Renal cortical epithelial cell (primary cell): ENCODE measurements at regions not wholly inside any gene's neighbourhood (a gene's known extent, or its start where the extent isn't known, plus 50 kb on each side); places are given as distances from the start of the nearest gene placed in this dataset.
"Not testable (repeated sequence)": the region's sequence is repeated elsewhere in the genome, so short reads cannot be mapped to it uniquely, and the experiment has no call there.

ENCODE experiments used
- DNase-seq: peaks from one replicate; pipeline ENCODE4 v3.0.0-alpha.2; 2011; ENCODE audit warnings: low read depth

DNA sequence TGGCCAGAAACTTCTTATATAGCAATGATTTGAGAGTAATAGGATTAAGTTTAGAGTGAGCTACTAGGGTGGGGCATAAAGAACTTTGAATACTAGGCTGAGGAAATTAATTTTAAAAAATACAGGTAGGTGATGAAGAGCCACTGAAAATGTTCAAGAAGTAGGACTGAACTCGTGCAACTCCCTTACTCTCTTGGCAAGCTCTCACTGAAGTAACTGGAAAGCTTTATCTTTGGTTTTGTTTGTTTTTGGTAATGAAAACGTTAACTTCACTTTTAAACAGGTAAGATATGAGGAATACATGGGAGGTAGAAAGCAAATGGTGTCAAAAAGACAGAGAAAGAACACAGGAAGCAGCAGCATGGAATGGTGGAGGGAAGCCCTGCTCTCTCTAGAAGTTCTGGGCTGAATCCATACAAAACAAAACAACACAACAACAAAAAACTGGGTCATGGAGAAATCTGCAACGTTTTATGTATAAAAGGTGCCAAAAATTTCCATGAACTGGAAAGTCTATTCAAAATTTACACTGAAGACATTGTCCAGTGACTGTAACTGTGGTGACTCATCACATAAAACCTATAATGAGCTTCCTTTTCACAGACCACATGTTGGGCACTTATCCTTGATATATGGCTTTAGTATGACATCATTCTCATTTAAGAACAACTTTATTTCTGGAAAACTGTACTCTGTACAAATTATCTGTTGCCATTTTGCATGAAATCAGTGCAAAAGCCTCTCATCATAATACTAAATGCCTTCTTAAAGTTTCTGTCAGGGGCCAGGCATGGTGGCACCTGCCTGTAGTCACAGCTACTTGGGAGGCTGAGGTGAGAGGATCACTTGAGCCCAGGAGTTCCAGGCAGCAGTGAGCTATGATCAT lies 91.2 kb upstream of the CHD1 start:
- DNase-seq, result peak; percentile 96

DNA sequence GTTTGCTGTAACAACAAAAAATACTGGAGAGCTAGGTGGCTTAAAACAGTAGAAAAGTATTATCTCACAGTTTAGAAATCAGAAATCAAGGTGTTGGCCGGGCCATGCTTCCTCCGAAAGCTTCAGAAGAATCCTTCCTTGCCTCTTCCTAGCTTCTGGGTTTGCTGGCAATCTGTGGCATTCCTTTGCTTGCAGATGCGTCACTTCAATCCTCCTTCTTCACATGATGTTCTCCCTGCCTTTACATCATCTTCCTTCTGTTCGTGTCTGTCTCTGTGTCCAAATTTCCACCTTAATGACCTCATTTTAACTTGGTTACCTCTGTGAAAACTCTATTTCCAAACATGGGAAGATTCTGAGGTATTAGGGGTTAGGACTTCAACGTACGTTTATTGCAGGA lies 90.4 kb upstream of the CHD1 start:
- no peak for DNase-seq

DNA sequence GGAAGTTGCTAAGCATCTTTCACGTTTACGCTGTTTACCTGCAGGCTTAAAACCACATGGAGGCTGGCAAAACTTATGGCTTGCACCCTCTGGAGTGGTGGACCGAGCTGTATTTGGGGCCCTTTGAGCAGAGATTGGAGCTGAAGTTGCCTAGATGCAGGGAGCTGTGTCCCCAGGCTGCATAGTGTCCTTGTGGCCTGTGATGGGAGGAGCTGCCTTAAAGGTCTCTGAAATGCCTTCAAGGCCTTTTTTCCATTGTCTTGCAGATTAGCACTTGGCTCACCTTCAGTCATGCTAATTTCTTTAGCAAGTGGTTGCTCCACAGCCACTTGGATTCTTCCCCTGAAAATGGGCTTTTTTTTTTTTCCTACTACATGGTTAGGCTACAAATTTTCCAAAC lies 81.5 kb upstream of the CHD1 start:
- no peak for DNase-seq

DNA sequence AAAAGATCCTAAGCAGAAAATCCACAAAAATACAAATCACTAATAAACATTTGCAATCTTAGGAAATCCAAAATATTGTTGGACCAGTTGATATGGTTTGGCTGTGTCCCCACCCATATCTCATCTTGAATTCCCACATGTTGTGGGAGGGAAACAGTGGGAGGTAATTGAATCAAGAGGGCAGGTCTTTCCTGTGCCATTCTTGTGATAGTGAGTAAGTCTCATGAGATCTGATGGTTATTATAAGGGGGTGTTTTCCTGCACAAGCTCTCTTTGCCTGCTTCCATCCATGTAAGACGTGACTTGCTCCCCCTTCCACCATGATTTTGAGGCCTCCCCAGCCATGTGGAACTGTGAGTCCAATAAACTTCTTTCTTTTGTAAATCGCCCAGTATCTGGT lies 79.2 kb upstream of the CHD1 start:
- not testable (repeated sequence) for DNase-seq

DNA sequence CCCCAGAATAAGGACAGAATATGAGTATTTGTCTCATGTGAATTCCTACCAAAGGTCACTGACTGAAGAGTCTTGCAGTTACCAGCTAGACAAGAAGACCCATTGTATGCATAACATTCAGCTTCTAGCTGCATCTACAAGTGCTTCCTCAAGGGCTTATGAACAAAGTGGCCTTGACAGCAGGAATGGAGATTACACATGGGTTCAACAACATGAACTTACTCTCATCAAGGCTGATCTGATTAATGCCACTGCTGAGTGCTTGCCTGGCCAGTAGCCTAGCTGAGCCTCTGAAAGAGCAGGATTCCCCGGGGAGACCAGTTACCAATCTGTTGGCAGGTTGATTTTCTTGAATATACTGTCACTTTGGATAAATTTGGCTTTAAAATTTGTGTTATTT lies 76.7 kb upstream of the CHD1 start:
- no peak for DNase-seq

DNA sequence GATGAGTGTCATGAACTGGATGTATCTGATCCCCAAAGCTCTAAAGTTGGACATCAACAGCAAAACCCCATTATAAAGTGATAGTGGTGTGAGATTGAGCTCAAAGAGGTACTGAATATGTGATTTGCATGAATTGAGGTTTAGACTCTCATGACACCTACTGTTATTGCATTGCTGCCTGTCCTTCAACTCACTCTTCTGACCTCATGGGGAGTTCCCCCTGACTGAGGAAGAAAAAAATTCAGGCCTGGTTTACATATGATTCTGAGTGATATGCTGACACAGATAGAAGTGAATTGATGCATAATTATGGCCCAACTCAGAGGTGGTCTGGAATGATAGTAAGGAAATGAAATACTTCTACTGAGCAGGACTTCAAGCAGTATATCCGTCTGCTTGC lies 76.2 kb upstream of the CHD1 start:
- DNase-seq, result no peak

DNA sequence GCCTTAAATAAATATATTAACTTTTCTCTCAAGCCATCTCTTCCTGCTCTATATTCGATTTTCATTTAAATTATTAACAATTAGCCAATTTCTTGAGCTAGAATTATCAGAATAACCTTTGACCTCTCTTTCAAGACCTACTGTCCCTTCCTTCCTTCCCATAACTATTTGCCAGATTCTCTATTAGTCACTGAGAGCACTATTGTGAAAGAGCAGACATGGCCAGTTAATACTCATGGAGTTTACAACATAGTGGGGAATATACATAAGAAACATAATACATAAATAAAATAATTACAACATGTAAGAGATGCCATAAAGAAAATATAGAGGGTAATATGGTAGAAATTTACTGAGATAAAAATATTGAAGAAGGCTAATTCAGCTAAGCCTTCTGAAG lies 72.1 kb upstream of the CHD1 start:
- peak; percentile 62 for DNase-seq

DNA sequence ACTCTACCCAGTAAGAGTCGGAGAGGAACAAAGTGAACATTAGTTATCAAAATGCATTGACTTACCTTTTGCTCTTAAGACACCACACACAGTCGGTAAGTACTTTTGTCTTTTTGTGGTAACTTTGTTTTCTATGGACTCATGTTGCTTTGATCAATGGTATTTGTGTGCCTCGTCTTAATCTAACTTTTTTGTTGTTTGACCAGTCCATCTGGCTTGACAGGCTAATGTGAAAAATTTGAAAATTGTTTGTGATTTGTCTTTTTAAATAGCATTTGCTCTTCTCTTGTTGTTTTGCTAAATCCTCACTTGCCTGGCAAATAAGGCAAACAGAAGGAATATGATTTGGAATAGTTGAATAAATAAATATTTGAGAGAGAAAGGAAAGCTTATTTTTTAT lies 71.4 kb upstream of the CHD1 start:
- DNase-seq, result no peak

DNA sequence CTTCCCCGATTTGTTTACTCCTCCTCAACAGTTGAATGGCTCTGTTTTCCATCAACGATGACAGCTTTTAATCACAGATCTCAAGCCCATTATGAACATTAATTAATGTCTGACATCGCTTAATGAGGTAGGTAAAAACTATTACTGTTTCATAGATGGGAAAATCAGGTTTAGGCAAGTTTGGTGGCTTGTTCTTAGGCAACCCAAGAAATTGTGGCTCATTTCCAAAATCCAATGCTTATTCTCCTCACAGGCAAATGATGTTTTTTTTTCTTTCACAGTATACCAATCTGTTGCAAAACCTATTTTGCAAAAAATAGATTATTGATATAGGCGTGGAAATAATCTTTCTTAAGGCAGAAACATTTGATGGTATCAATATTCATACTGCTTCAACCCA lies 70.8 kb upstream of the CHD1 start:
- peak; percentile 14 for DNase-seq

DNA sequence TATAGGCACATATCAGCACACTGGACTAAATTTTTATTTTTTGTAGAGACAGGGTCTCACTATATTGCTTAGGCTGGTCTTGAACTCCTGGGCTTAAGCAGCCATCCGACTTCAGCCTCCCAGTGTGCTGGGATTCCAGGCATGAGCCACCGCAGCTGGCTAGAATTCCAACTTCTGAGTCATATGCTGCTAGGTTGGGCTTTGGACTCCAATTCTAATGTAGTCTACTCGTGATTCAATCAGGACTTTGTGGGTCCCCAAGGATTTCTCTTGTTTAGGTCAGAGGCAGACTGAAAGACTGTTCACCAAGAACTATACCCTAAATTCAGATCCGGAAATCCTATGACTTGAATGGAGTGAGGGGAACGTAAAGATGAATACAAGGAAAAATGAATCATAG lies 68.2 kb upstream of the CHD1 start:
- peak; percentile 14 for DNase-seq

DNA sequence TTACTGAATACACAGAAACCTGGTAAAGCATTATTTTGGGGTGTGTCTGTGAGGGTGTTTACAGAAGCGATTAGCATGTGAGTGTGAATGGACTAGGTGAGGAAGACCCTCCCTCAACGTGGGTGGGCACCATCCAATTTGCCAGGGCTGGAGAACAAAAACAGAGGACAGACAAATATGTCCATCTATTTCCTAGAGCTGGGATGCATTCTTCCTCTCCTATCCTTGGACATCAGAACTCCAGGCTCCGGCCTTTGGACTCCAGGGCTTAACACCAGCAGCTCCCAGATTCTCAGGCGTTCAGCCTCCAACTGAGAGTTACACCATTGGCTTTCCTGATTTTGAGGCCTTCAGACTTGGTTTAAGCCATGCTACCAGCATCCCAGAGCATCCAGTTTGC lies 65.8 kb upstream of the CHD1 start:
- no peak for DNase-seq

DNA sequence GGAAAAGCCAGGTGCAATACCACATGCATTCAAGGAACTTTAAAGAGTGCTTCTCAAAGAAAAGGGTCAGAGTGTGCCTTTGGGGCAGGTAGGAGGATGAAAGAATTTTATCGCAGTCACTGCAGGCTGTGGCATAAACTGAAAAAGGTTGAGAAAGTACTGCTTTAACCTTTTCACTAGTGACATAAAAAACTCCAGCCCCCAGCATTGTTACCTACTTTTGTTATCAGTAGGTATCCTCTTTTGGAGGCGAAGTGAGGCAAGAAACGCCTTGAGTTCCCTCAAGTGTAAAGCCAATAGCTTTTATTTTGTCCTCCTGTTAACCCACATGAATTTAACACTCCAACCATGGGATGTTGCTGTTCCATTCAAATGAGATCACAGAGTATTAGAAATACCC lies 64.7 kb upstream of the CHD1 start:
- DNase-seq, result no peak

DNA sequence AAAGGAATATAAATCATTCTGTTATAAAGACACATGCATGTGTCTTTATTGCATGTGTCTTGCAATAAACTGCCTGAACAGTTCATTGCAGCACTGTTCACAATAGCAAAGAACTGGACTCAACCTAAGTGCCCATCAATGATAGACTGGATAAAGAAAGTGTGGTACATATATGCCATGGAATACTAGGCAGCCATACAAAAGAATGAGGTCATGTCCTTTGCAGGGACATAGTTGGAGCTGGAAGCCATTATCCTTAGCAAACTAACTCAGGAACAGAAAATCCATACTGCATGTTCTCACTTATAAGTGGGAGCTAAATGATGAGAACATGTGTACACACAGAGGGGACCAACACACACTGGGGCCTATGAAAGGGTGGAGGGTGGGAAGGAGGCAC lies 63.7 kb upstream of the CHD1 start:
- no peak for DNase-seq

DNA sequence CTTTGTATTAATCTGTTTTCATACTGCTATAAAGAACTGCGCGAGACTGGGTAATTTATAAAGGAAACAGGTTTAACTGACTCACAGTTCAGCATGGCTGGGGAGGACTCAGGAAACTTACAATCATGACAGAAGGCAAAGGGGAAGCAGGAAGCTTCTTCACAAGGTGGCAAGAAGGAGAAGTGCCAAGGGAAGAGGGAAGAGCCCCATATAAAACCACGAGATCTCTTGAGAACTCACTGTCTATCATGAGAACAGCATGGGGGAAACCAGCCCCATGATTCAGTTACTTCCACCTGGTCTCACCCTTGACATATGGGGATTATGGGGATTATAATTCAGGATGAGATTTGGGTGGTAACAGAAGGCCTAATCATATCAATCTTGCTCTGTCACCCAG lies 60.9 kb upstream of the CHD1 start:
- DNase-seq, result no peak

DNA sequence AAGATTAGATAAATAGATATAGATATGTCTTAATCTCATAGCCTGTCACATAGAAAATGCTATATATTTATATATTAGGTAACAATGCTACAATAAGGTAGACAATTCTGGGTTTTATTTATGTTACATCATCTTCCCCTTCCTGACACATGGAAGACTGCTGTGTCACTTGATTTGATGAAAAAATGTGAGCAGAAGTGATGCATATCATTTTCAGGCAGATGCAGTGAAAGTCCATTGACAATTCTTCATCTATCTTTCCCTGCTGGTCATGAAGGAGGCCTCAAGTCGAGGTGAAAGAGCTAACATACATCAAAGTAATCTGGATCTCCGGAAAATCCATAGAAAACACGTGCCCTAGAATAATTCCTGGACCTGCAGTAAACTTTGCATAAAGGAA lies 57.8 kb upstream of the CHD1 start:
- DNase-seq, result no peak

DNA sequence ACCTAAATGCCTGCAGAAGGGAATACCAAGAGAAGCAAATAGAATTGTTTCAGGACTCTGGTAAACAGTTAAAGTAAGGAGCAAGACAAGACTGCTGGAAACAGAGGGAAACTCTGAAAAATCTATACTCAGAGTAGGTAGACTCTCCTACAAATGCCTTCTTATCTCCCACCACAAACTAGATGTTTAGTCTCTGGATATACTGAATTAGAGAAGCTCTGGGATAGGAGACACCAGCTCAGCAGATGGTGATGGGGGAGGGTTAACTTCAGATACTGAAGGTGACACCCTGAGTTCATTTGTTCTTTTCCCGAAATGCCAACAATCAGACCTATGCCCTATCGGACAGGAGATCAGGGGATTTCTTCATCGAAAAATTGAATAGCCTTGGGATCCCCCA lies 54.1 kb upstream of the CHD1 start:
- no peak for DNase-seq
